Endothelial cell of umbilical vein (primary cell): ENCODE measurements at regions not wholly inside any gene's neighbourhood (a gene's known extent, or its start where the extent isn't known, plus 50 kb on each side); places are given as distances from the start of the nearest gene placed in this dataset.

Source experiments
- EZH2 ChIP-seq: IDR thresholded peaks from 2 replicates; pipeline ENCODE4 v1.6.1; 2012; ENCODE audit warnings: borderline replicate concordance, low read depth, mild to moderate bottlenecking, moderate library complexity, low read length, inconsistent platforms; ENCODE audit not compliant: severe bottlenecking
- POLR2AphosphoS5 ChIP-seq: IDR thresholded peaks from 2 replicates; pipeline ENCODE4 v1.6.1; 2012; ENCODE audit warnings: low read depth, mild to moderate bottlenecking, control low read depth, low read length, moderate library complexity; ENCODE audit not compliant: insufficient read depth
- TF ChIP-seq, protein P1 (sequence below), 2 donors: IDR thresholded peaks; 1 replicate in 1 of 2; 2 replicates in 1 of 2; pipeline ENCODE4 v1.5.1; 2011; ENCODE audit warnings: low read length in 2 of 2, mild to moderate bottlenecking in 2 of 2, moderate library complexity in 2 of 2, control low read depth in 1 of 2, inconsistent platforms in 1 of 2, low read depth in 1 of 2; ENCODE audit not compliant: insufficient read depth in 1 of 2; ENCODE audit errors: extremely low read depth in 1 of 2

DNA sequence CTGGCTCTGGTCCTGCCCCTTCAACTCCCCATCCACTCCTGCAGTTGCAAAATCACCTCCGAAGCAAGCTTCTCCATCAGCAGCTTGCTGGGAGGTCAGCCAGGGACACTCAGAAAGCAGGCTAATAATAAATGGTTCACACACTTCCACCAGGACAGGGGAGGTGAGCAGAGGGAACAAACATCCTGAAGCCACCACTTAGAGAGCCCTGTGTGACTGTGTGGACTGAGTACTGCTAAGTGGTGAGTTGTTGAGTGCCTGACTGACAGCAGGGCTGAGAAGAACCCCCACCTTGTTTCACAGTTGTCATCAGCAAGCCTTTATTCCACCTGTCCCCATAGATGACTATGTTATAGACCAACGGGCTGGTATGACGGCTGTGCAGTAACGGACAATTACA is 213.9 kb downstream of the CBLN1 start:
- no peak for TF ChIP-seq EZH2
- TF ChIP-seq, protein P1, sequence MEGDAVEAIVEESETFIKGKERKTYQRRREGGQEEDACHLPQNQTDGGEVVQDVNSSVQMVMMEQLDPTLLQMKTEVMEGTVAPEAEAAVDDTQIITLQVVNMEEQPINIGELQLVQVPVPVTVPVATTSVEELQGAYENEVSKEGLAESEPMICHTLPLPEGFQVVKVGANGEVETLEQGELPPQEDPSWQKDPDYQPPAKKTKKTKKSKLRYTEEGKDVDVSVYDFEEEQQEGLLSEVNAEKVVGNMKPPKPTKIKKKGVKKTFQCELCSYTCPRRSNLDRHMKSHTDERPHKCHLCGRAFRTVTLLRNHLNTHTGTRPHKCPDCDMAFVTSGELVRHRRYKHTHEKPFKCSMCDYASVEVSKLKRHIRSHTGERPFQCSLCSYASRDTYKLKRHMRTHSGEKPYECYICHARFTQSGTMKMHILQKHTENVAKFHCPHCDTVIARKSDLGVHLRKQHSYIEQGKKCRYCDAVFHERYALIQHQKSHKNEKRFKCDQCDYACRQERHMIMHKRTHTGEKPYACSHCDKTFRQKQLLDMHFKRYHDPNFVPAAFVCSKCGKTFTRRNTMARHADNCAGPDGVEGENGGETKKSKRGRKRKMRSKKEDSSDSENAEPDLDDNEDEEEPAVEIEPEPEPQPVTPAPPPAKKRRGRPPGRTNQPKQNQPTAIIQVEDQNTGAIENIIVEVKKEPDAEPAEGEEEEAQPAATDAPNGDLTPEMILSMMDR (IDR thresholded peaks at IDR 0.05; ENCODE audit: extremely low read depth in 1 of 2, insufficient read depth in 1 of 2, low read depth in 1 of 2, low read length in 2 of 2), result no peak
- TF ChIP-seq POLR2AphosphoS5, result no peak
